ENCODE measurements at regions not wholly inside any gene's neighbourhood (a gene's known extent, or its start where the extent isn't known, plus 50 kb on each side); places are given as distances from the start of the nearest gene placed in this dataset.

DNA sequence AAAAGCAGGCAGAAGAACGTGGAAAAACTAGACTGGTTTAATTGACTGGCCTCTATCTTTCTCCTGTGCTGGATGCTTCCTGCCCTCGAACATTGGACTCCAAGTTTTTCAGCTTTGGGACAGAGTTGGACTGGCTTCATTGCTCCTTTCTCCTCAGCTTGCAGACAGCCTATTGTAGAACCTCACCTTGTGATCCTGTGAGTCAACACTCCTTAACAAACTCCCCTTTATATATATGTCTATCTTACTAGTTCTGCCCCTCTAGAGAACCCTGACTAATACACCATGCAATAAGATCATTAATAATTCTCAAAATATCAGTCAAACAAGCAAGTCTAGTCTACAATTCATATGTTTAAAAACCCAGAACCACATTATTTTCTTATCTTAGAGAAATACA lies 662.4 kb downstream of the TBC1D4 start:
- no peak for DNase-seq (ENCODE audit: low read depth in 2 of 3, low spot score in 2 of 3)

DNA sequence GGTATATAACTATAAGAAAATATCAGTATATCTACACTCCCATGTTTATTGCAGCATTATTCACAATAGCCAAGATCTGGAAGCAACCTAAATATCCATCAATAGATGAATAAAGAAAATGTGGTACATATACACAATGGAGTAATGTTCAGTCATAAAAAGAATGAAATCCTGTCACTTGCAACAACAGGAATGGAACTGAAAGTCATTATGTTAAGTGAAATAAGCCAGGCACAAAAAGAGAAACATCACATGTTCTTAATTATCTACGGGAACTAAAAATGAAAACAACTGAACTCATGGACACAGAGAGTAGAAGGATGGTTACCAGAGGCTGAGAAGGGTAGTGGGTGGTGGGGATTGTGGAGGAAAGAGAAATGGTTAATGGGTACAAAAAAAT lies 665.2 kb downstream of the TBC1D4 start:
- DNase-seq (ENCODE audit: low read depth in 2 of 3, low spot score in 2 of 3): no peak

DNA sequence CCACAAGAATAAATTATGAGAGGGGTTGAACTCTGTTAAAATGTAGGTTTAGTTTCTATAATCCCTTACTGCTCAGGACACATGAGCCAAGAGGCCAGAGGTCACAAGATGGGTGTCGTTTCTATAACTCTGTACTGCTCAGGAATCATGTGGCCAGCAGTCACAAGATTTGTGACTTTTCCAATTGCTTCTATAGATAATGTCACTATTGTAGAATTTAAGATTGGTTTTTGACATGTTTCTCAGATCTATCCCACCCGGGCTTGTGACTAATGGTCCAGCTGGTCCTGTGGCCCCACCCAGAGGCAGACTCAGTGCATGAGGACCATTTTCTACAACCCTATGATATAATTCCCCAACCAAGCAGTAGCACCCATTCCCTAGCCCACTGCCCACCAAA lies 662.0 kb upstream of the KLF12 start:
- DNase-seq (ENCODE audit: low read depth in 2 of 3, low spot score in 2 of 3): no peak

DNA sequence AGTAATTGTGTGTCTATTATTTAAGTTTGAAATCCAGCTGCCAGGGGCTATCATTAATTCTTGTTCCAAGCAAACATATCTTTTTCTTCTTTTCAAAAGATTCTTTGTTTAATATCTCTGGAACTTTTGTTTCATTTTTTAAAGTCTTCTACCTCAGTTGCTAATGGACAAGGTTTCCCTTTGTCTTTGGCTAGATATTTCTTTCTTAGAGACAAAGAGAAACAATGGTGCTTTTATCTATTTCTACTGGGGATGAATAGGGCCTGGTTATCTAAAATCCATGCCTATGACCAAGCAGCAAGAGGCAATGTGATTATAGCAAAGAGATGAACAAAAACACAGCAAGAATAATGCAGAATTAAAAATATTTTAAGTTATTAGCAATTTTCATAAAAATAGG lies 661.3 kb upstream of the KLF12 start:
- DNase-seq (ENCODE audit: low read depth in 2 of 3, low spot score in 2 of 3): no peak

DNA sequence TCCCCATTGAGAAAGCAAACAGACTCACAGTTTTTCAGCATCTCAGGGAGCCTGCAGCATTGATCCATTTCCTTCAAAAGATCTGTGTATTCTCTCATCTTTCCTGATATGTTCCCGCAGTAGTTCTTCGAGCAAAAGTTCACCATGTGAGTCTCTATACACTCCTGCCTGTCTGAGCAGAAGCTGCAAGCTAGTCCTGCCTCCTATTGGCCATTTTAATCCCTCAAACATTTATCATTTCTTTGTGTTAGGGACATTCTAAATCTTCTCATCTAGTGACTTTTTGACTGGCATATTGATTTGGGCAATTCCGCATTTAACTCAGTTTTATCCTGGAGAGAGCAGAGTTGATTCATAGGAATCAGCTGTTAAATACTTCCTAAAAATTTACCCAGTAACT lies 660.4 kb upstream of the KLF12 start:
- DNase-seq (ENCODE audit: low read depth in 2 of 3, low spot score in 2 of 3): no peak

DNA sequence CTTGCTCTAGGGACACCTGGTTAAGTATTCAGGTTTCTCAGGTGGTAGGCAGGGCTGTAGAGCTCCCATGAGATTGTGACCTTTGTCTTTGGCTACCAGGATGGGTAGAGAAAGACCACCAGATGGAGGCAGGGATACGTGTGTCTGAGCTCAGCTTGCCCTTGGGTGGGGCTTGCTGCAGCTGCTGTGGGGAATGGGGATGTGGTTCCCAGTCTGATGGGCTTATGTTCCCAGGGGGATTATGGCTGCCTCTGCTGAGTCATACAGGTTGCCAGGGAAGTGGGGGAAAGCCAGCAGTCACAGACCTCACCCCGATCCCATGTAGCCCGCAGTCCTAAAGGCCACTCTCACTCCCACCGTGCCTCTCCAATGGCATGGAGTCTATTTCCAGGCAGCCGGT lies 659.9 kb upstream of the KLF12 start:
- no peak for DNase-seq (ENCODE audit: low read depth in 2 of 3, low spot score in 2 of 3)

DNA sequence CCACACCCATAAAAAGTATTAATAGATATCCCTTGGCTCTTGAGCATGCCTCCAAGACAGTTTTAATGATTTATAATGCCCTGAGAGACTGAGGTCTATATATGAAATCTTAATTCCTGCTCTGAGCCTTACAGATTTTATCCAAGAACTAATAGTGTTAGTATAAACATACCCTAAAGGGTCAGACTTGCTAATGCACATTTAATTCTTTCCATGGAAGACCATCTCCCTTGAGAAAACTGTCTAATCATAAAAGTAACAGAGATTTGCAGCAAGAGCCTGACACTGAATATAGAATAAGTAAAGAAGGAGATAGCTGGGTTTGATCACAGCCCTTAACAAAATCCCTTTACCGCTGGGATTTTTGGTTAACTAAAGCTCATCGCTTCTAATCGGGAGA lies 650.8 kb upstream of the KLF12 start:
- DNase-seq (ENCODE audit: low read depth in 2 of 3, low spot score in 2 of 3): no peak

DNA sequence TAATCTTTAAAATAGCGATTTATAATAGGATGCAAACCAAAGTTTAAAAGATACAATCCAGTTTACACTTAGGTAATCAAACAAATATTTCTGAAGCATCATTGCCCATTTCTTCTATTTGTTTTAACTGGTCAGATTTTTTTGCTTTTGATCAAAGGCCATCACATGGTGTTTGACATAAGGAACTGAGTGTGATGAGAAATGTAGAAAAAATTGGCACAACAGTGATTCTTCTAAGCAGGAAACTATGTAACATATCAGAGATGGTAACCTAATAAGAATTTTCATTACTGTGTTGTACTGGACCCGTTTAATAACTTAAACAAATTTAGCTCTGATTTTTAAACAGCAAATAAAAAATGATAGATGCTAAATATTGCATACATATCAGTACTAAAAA lies 644.7 kb upstream of the KLF12 start:
- DNase-seq (ENCODE audit: low read depth in 2 of 3, low spot score in 2 of 3): no peak

DNA sequence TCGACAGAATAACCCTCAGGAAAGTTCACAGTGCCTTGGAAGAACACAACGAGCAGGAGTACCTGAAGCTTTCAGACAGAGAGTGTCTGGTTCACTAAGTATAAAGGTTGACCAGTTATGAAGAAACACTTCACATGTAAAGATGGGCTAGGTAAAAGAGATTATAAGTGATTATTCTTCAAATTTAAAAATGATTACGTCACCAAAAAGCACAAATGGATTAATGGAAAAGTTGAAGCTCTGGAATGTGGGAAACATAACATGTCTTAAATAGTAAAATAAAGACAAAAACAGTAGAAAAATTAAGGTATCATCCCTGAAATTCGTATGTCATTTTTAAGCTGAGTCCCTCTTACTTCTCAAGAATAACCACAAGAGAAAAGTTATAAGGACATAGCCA lies 643.9 kb upstream of the KLF12 start:
- no peak for DNase-seq (ENCODE audit: low read depth in 2 of 3, low spot score in 2 of 3)

DNA sequence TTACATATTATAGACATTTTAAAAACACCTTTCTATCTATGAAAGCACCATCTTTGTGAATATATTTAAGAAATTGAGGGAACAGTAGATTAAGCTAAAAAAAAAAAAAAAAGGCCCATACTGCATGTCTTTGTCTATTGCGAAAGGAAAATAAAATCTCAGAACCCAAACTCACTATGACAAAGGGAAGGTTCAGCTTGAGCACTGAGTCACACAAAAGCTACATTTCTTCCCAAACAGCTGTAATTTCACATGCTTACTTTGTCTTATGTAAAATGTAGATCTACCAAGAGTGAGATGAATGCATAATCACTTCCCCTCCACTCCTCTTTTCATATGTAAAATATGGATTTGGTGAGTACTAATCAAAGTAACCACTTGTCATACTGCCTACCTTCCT lies 640.1 kb upstream of the KLF12 start:
- DNase-seq (ENCODE audit: low read depth in 2 of 3, low spot score in 2 of 3): no peak

DNA sequence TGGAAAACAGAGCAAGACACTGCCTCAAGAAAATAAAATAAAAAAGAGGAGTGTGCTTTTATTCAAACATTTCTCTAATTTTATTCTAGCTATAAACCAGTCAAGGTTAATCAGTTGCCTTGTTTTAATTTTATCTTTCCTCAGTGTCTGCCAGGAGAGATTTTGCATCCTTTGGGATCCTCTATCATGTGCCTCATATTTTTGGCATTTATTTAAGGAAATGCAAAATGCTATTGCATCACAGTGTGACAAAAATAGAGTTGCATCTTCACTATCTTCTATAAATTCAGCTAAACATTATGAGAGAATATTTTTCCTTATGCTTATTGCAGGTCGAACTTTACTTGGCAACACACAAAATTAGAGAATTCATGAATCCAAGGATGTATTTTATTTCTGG lies 639.0 kb upstream of the KLF12 start:
- no peak for DNase-seq (ENCODE audit: low read depth in 2 of 3, low spot score in 2 of 3)

DNA sequence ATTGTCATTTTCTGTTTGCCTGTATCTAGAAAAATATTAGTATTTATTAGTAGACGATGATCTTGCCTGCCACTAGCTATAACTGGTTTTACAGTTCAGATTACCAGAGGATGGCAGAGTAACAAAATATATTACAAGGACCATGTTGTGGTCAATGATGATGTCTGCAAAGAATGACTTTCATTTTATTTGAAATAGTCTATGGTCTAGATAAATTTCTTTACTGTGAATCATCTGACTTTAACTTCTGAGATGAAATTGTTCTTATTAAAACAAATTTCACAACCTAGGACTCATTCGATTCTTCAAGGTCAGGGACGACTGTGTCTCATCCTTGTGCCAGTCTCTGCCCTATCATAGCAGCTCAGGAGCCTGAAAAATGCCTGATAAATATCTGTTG lies 637.8 kb upstream of the KLF12 start:
- no peak for DNase-seq (ENCODE audit: low read depth in 2 of 3, low spot score in 2 of 3)

DNA sequence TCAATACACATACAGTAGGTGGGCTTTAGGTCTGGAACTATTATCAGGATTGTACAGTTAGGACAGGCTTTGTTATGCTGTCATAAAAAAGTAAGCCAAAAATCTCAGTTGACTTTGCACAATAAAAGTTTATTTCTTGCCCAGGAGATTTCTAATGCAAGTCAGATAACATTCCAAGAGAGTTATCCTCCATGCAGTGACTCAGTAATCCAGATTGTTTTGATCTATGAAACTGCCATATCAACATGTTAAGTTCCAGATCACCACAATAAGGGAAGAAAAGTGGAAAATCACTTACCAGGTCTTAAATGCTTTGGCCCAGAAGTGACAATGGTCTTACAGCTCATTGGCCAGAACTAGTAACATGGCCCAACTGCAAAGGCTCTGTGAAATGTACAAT lies 636.2 kb upstream of the KLF12 start:
- no peak for DNase-seq (ENCODE audit: low read depth in 2 of 3, low spot score in 2 of 3)

DNA sequence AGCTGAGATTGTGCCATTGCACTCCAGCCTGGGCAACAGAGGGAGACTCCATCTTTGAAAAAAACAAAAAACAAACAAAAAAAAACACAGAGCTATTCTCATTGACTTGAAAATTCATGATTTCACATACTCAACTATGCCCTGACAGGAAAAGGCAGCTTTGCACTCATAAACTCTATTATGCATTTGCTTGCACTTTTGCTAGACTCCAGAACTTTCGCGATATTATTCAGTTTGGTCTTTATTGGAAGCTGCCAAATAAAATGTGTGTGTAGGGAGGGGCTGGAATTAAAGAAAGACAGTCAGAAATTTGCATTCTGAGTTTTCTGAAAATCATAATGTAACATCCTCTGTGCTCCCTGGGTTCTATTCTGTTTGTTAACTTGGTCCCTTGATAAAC lies 635.1 kb upstream of the KLF12 start:
- DNase-seq (ENCODE audit: low read depth in 2 of 3, low spot score in 2 of 3): no peak

DNA sequence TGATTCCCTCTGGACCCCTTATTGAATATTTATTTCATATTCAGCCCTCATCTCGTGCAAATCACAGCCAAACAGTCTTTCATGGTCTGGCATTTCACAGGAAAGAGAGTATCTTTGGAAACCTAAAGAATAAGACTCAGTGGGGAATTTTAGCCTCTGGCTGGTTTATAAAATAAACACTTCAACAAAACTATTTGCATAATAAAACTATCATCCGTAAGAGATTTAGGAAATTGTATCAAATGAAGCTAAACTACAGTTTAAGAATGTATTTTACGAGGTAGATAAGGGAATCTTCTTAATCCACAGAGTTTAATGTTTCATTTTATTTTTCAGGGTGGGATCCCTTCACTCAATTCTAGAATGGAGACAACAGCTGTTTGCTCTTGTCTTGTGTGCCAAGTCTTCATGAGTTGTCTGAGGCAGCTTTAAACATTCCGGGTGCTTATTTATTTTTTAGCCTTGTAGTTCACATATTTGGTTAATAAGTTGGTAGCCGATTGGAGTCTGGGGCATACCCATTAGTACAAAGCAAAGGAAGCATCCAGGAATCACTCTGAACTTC lies 634.4 kb upstream of the KLF12 start:
- DNase-seq (ENCODE audit: low read depth in 2 of 3, low spot score in 2 of 3): no peak

DNA sequence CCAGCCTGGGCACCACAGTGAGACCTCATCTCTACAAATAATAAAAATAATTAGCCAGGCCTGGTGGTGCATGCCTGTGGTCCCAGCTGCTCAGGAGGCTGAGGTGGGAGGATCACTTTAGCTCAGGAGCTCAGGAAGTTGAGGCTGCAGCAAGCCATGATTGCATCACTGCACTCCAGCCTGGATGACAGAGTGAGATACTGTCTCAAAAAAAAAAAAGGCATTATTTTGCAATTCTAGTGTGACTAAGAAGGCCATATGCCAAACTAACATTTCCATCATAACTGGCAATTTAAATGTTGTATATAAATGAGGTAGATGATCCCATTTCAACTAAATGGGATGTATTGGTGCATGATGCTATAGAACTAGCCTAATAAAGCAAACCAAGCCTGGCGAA lies 632.8 kb upstream of the KLF12 start:
- DNase-seq (ENCODE audit: low read depth in 2 of 3, low spot score in 2 of 3): no peak

DNA sequence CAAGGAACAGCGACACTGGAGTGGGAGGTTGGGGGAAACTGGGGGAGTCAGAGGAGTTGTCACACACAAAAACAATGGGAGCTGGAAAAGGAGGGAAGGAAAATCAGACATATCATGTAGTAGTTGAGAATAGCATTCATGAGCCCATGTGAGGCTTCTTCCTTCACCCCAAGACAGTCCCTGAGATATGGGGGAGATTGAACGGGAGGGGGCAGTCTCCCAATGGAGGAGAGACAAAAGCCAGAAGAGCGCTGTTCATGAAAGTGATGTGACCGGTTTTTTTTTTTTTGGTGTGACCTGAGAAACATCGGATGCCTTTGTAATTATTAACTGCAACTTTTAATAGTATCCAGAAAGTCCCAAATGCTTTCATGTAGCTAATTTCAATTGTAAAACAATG lies 631.8 kb upstream of the KLF12 start:
- no peak for DNase-seq (ENCODE audit: low read depth in 2 of 3, low spot score in 2 of 3)

DNA sequence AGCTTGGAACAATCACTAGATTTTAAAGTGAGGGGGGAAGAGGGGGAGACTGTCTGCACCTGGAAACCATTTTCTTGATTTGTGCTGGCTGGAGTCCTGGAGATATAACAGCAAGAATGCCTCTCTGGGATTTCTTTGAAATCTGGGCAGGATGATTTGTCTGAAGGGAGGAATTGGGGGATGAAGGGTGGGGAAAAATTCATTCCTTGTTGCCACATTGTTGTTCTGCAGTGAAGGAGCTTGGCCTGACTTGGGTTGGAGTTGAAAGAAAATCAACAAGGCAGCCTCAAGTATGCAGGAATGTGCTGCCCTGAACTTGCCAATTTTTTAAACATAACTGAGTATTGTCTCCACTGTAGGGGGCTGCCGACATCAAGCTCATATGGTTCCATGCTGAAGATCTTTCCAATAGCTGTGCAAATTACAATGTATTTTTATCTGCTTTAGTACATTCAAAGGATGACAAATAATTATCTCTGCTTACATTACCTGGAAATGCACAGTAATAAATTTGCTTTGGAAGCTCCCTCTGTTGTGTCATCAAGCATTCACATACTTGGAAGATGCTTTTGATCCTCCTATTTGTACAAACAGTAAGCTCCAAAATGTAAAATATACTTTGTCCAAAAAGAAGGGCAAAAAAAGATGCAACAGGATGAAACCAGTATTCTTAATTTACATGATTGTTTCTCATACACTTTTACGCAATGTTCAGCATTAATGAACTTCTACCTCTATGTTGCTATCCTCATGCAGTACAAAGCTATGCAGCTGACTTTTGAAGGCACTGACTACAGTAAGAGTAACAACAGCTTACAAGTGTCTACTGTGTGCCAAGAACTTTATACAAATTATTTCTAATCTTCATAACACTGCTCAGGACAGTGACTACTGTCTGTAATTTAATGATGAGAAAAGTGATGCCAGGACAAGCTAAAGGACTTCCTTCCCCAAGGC lies 627.9 kb upstream of the KLF12 start:
- DNase-seq (ENCODE audit: low read depth in 2 of 3, low spot score in 2 of 3): no peak

DNA sequence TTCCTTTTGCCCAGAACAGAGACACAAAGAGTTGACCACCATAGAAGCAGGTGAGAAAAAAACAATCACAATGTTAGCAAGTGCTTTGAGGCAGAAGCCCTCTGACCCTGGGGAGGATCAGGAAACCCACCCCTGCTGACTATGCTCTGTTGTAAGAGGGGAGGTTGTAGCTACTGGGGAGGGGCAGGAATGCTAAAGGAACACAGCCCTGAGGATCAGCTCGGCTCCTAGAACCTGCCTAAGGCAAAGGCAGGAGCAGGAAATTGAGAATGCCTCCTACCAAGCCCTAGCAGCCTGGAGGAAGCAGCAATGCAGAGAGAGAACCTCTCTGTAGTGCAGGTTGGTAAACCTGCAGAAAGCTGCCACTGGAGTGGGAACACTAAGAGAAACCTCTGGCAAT lies 624.0 kb upstream of the KLF12 start:
- DNase-seq (ENCODE audit: low read depth in 2 of 3, low spot score in 2 of 3): no peak

DNA sequence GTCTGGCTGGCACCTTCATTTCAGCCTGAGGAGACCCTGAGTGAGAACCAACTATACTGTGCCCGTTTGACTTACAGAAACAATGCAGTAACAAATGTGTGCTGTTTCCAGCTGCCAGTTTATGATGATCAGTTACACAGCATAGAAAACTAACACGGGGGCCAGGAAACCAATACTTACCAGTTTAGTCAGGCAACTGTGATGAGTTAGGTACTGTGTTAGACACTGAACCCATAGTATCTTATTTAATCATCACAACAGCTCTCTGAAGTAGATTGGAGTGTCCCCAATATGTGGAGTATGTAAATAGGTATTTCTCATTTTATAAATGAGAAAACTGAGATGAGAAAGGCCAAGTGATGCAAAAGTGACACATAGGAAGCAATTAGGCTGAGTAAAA lies 620.9 kb upstream of the KLF12 start:
- no peak for DNase-seq (ENCODE audit: low read depth in 2 of 3, low spot score in 2 of 3)

DNA sequence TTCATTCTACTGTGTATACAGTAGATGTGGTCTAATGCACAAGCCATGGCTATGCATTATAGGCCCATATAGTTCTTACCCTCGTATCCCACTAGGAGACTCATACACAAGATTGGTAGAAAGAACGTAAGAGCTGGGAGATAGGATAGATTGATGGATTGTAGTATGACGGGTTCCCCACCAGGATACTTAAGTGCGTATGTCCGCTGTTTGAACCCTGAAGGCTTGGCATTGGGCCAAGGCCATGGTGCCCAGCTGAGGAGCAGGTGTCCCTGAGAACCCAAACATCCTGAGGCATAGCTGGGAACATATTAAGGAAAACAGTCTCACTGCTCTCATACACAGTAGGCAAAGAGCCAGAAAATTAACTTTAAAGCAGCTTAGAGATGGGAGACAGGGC lies 617.5 kb upstream of the KLF12 start:
- DNase-seq (ENCODE audit: low read depth in 2 of 3, low spot score in 2 of 3): no peak

DNA sequence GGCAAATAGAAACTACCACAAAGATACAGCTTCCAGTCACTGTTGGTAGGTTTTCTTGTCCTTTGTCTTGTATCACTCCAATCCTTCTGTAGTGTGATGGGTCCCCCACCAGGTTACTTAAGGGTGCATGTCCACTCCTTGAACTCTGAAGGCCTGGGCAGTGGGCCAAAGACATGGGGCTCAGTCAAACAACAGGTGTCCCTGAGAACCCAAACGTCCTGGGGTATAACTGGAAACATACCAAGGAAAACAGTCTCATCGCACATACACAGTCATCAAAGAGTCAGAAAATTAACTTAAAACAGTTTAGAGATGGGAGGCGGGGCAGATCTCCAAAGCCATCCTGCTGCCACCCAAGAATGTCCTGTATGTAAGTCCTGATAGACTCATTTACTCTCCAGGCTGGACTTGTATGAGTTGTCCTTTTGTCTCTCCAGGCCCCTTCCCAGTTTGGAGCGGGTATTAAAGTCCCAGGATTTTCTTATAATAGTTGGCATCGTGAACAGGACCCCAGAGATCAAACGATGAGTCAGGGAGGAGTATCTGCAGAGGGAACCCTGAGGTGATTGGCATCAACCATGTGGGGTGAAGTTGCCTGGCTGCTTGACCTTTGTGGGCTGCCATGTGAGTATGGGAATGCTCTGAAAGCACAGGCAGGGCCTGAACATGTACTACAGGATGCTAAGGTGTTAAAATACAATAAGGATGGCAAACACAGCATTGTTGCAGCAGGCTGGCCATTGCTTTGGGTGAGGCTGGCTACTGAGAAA lies 613.2 kb upstream of the KLF12 start:
- no peak for DNase-seq (ENCODE audit: low read depth in 2 of 3, low spot score in 2 of 3)

All from activated CD8-positive, alpha-beta memory T cell treated with anti-CD3 and anti-CD28 coated beads for 48 hours (primary cell).